PC-3 (cell line): ENCODE measurements at regions not wholly inside any gene's neighbourhood (a gene's known extent, or its start where the extent isn't known, plus 50 kb on each side); places are given as distances from the start of the nearest gene placed in this dataset.

Source experiments
- EZH2 ChIP-seq: fragments of 300-600 bp; sonication (generic); IDR thresholded peaks from one replicate; pipeline ENCODE4 v1.6.1; 2017; ENCODE audit warnings: antibody characterized with exemption, mild to moderate bottlenecking, low read length; ENCODE audit not compliant: unreplicated experiment
- EZH2phosphoT487 ChIP-seq: fragments of 300-600 bp; sonication (generic); IDR thresholded peaks from 2 replicates; pipeline ENCODE4 v1.6.1; 2018; ENCODE audit warnings: mild to moderate bottlenecking, antibody characterized with exemption, low read length, borderline replicate concordance
- TF ChIP-seq, protein P1 (sequence below): fragments of 300-600 bp; sonication (generic); conservative IDR thresholded peaks from 2 replicates; pipeline ENCODE4 v1.5.1; 2017; ENCODE audit warnings: antibody characterized with exemption, low read depth, mild to moderate bottlenecking, low read length

DNA sequence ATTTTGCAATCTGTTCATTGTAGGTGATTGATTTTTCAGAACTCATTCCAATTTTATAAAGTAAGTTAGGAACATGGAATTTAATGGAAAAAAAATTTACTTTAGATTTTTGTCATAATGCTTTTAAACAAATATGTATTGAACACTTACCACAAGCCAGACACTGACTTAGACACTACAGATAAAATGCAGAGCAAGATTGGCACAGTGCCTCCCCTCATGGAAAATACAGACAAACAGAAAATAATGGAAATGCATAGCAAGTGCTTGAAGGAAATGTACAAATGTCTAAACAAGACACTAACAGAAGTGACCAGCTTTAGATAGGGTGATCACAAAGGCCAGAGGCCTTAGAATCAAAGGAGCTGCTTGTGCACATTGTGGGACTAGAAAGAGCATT, 260.5 kb upstream of the ADGRL2 start:
- TF ChIP-seq, protein P1, sequence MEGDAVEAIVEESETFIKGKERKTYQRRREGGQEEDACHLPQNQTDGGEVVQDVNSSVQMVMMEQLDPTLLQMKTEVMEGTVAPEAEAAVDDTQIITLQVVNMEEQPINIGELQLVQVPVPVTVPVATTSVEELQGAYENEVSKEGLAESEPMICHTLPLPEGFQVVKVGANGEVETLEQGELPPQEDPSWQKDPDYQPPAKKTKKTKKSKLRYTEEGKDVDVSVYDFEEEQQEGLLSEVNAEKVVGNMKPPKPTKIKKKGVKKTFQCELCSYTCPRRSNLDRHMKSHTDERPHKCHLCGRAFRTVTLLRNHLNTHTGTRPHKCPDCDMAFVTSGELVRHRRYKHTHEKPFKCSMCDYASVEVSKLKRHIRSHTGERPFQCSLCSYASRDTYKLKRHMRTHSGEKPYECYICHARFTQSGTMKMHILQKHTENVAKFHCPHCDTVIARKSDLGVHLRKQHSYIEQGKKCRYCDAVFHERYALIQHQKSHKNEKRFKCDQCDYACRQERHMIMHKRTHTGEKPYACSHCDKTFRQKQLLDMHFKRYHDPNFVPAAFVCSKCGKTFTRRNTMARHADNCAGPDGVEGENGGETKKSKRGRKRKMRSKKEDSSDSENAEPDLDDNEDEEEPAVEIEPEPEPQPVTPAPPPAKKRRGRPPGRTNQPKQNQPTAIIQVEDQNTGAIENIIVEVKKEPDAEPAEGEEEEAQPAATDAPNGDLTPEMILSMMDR, result no peak
- TF ChIP-seq EZH2phosphoT487 (no peak), EZH2 (no peak)
